PC-9 (cell line): ENCODE measurements at regions not wholly inside any gene's neighbourhood (a gene's known extent, or its start where the extent isn't known, plus 50 kb on each side); places are given as distances from the start of the nearest gene placed in this dataset.

ENCODE experiments used
- CTCF ChIP-seq: fragments of 200-600 bp; sonication (generic); conservative IDR thresholded peaks from 2 replicates; pipeline ENCODE4 v1.6.1; 2017; ENCODE audit warnings: mixed run types, antibody characterized with exemption, mild to moderate bottlenecking, moderate library complexity
- EZH2 ChIP-seq: fragments of 200-600 bp; sonication (generic); IDR thresholded peaks from 2 replicates; pipeline ENCODE4 v1.8.0; 2017; ENCODE audit warnings: antibody characterized with exemption, low read depth

GRCh38 chr20:6646021-6646636 is 121.4 kb upstream of the BMP2 start:
- TF ChIP-seq CTCF: no peak
- TF ChIP-seq EZH2: no peak
